SK-N-SH treated with all-trans-retinoic acid at 6 μM for 48 hours (cell line): ENCODE measurements at regions not wholly inside any gene's neighbourhood (a gene's known extent, or its start where the extent isn't known, plus 50 kb on each side); places are given as distances from the start of the nearest gene placed in this dataset.

Experiments
- ATAC-seq: fragments of 200-7000 bp; cut with Tn5 transposase; 3 replicates; pipeline ENCODE4 v1.9.1; 2020; ENCODE audit warnings: mild to moderate bottlenecking, moderate library complexity
- ARNTL ChIP-seq: fragments of 450-650 bp; formaldehyde crosslinking; IDR thresholded peaks from 2 replicates; pipeline ENCODE4 v1.5.0; 2020; ENCODE audit warnings: low read depth, mild to moderate bottlenecking, moderate library complexity, borderline replicate concordance
- BACH2 ChIP-seq: fragments of 250-450 bp; sonication (Bioruptor Pico); IDR thresholded peaks from 2 replicates; pipeline ENCODE4 v1.9.0; 2021; ENCODE audit warnings: mild to moderate bottlenecking, borderline replicate concordance
- CREB5 ChIP-seq: fragments of 250-450 bp; sonication (Bioruptor Pico); IDR thresholded peaks from 2 replicates; pipeline ENCODE4 v1.5.1; 2020; ENCODE audit warnings: low read depth, mild to moderate bottlenecking, moderate library complexity
- CSRNP3 ChIP-seq: fragments of 250-450 bp; sonication (Bioruptor Pico); IDR thresholded peaks from 2 replicates; pipeline ENCODE4 v1.5.1; 2021; ENCODE audit warnings: mild to moderate bottlenecking, moderate library complexity
- ESRRG ChIP-seq: fragments of 250-450 bp; sonication (Bioruptor Pico); IDR thresholded peaks from 2 replicates; pipeline ENCODE4 v1.6.1; 2021; ENCODE audit warnings: mild to moderate bottlenecking
- GLIS3 ChIP-seq: fragments of 250-450 bp; sonication (Bioruptor Pico); IDR thresholded peaks from 2 replicates; pipeline ENCODE4 v1.5.0; 2020; ENCODE audit warnings: mild to moderate bottlenecking, moderate library complexity
- ISL1 ChIP-seq: fragments of 250-450 bp; sonication (Bioruptor Pico); IDR thresholded peaks from 2 replicates; pipeline ENCODE4 v2.1.2; 2022; ENCODE audit warnings: mild to moderate bottlenecking, moderate library complexity
- OSR1 ChIP-seq: fragments of 250-450 bp; sonication (Bioruptor Pico); IDR thresholded peaks from 2 replicates; pipeline ENCODE4 v1.8.0; 2022; ENCODE audit warnings: moderate library complexity, mild to moderate bottlenecking, inconsistent platforms
- PATZ1 ChIP-seq: fragments of 250-450 bp; sonication (Bioruptor Pico); IDR thresholded peaks from 2 replicates; pipeline ENCODE4 v1.8.0; 2020; ENCODE audit warnings: mild to moderate bottlenecking, moderate library complexity, borderline replicate concordance
- PPARA ChIP-seq: fragments of 250-450 bp; sonication (Bioruptor Pico); IDR thresholded peaks from 2 replicates; pipeline ENCODE4 v1.5.0; 2020; ENCODE audit warnings: mild to moderate bottlenecking, borderline replicate concordance
- RARB ChIP-seq: fragments of 250-450 bp; sonication (Bioruptor Pico); IDR thresholded peaks from 2 replicates; pipeline ENCODE4 v1.8.0; 2021; ENCODE audit warnings: mild to moderate bottlenecking, moderate library complexity
- SNAI2 ChIP-seq: fragments of 250-450 bp; sonication (Bioruptor Pico); IDR thresholded peaks from 2 replicates; pipeline ENCODE4 v1.5.0; 2020; ENCODE audit warnings: mild to moderate bottlenecking, moderate library complexity
- TCF4 ChIP-seq: fragments of 250-450 bp; sonication (Bioruptor Pico); IDR thresholded peaks from 2 replicates; pipeline ENCODE4 v1.8.0; 2021; ENCODE audit warnings: mild to moderate bottlenecking, moderate library complexity, borderline replicate concordance
- TOX ChIP-seq: fragments of 250-450 bp; sonication (Bioruptor Pico); IDR thresholded peaks from 2 replicates; pipeline ENCODE4 v1.8.0; 2021; ENCODE audit warnings: mild to moderate bottlenecking, moderate library complexity, borderline replicate concordance
- ZC3H10 ChIP-seq: fragments of 250-450 bp; sonication (Bioruptor Pico); IDR thresholded peaks from 2 replicates; pipeline ENCODE4 v1.5.1; 2021; ENCODE audit warnings: mild to moderate bottlenecking, moderate library complexity
- ZNF565 ChIP-seq: fragments of 450-650 bp; formaldehyde crosslinking; conservative IDR thresholded peaks from 2 replicates; pipeline ENCODE4 v1.5.0; 2020; ENCODE audit warnings: low read depth, mild to moderate bottlenecking, moderate library complexity
- ZNF70 ChIP-seq: fragments of 450-650 bp; formaldehyde crosslinking; IDR thresholded peaks from 2 replicates; pipeline ENCODE4 v1.5.0; 2020; ENCODE audit warnings: mild to moderate bottlenecking, moderate library complexity
- ZNF8 ChIP-seq: fragments of 450-650 bp; formaldehyde crosslinking; IDR thresholded peaks from 2 replicates; pipeline ENCODE4 v1.5.0; 2020; ENCODE audit warnings: mild to moderate bottlenecking, moderate library complexity
- TF ChIP-seq, protein P1 (sequence below): fragments of 250-450 bp; sonication (Bioruptor Pico); IDR thresholded peaks from 2 replicates; pipeline ENCODE4 v1.5.0; 2020; ENCODE audit warnings: mild to moderate bottlenecking, moderate library complexity

DNA sequence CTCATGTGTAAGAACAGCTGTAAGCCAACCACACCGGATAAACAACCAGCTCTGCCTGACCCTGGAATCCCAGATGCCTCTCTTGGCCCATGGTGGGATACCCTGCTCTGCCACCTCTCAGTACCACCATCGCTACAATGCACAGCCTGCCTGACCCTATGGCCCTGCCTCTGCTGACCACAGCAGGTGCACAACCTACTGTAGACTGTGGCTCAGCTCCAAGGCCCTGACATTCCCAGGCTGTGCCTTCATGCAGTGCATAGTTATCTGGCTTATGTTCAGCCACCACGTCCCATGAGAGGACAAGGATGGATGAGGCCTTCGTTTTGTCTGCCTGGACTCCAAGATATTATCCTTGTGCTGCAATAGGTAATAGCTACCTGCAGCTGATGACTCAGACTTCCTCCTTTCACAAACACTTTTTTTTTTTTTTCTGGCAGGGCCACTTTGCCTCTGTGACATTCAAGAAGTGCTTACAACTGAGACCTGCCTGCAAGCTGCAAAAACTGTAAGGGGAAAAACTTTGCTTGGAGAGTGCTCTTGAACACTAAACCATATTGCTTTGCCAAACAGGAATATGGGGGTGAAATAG lies 177.7 kb downstream of the URB2 start:
- TF ChIP-seq BACH2 (CRISPR knock-in tag) (no peak), ZNF8 (CRISPR knock-in tag) (no peak), ZNF70 (no peak), RARB (CRISPR knock-in tag) (no peak), TOX (no peak), SNAI2 (CRISPR knock-in tag) (no peak), ESRRG (CRISPR knock-in tag) (no peak), CSRNP3 (CRISPR knock-in tag) (no peak), GLIS3 (CRISPR knock-in tag) (no peak), ZC3H10 (CRISPR knock-in tag) (no peak)
- ATAC-seq = no peak

DNA sequence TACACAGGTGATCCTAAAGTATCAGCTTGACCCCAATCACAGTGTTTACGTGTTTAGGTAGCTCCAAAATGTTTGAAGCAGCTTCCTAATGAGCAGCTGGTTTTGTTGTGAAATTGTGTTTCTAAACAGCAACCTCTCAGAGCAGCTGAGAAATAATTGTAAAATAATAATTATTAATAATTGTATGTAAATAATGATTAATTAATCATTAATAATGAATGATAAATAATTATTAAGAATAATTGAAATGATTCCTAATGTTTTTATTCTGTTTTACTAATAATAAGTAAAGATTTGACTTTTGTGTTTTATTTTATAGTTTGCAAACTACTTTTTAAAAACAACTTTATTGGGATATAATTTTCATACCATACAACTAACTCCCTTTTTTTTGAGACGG lies 182.2 kb downstream of the URB2 start:
- no peak for ATAC-seq
- TF ChIP-seq SNAI2 (CRISPR knock-in tag) = no peak

GRCh38 chr1:229810140-229810539 lies 184.1 kb downstream of the URB2 start:
- TF ChIP-seq ZNF565 (CRISPR knock-in tag) (no peak), BACH2 (CRISPR knock-in tag) (no peak), PPARA (no peak), PATZ1 (CRISPR knock-in tag) (no peak), TCF4 (no peak), ZNF8 (CRISPR knock-in tag) (no peak), CREB5 (no peak), ARNTL (CRISPR knock-in tag) (no peak), ISL1 (CRISPR knock-in tag) (no peak), RARB (CRISPR knock-in tag) (no peak)
- TF ChIP-seq, all 23 proteins: peak for 0
- ATAC-seq = no peak

GRCh38 chr1:229810961-229811360 lies 184.9 kb downstream of the URB2 start:
- TF ChIP-seq ZNF8 (CRISPR knock-in tag) (no peak), CSRNP3 (CRISPR knock-in tag) (no peak), ARNTL (CRISPR knock-in tag) (no peak), CREB5 (no peak), SNAI2 (CRISPR knock-in tag) (no peak)
- no peak for ATAC-seq

GRCh38 chr1:229812148-229812547 lies 186.1 kb downstream of the URB2 start:
- TF ChIP-seq ZC3H10 (CRISPR knock-in tag) (no peak), PPARA (no peak), SNAI2 (CRISPR knock-in tag) (no peak)
- ATAC-seq = no peak

DNA sequence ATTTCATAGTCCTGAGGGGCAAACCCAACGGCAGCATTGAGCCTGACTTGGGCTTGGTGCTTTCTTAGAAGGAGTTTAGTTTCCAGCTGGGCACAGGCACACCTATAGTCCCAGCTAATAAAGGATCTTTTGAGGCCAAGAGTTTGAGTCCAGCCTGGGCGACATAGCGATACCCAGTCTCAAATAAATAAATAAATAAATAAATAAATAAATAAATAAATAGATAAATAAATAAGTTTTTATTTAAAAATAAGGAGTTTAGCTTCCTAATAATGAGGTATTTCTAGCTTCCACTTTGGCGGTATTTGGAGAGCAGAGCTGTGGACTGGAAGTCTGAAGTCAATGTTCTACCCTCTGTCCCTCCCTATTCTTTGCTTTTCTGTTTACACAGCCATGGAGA lies 186.6 kb downstream of the URB2 start:
- ATAC-seq = no peak
- TF ChIP-seq ZNF70 (no peak), BACH2 (CRISPR knock-in tag) (no peak), ESRRG (CRISPR knock-in tag) (no peak), OSR1 (CRISPR knock-in tag) (no peak)
- TF ChIP-seq, protein P1, sequence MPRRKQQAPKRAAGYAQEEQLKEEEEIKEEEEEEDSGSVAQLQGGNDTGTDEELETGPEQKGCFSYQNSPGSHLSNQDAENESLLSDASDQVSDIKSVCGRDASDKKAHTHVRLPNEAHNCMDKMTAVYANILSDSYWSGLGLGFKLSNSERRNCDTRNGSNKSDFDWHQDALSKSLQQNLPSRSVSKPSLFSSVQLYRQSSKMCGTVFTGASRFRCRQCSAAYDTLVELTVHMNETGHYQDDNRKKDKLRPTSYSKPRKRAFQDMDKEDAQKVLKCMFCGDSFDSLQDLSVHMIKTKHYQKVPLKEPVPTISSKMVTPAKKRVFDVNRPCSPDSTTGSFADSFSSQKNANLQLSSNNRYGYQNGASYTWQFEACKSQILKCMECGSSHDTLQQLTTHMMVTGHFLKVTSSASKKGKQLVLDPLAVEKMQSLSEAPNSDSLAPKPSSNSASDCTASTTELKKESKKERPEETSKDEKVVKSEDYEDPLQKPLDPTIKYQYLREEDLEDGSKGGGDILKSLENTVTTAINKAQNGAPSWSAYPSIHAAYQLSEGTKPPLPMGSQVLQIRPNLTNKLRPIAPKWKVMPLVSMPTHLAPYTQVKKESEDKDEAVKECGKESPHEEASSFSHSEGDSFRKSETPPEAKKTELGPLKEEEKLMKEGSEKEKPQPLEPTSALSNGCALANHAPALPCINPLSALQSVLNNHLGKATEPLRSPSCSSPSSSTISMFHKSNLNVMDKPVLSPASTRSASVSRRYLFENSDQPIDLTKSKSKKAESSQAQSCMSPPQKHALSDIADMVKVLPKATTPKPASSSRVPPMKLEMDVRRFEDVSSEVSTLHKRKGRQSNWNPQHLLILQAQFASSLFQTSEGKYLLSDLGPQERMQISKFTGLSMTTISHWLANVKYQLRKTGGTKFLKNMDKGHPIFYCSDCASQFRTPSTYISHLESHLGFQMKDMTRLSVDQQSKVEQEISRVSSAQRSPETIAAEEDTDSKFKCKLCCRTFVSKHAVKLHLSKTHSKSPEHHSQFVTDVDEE = no peak
